GM12878 (cell line): ENCODE measurements at regions not wholly inside any gene's neighbourhood (a gene's known extent, or its start where the extent isn't known, plus 50 kb on each side); places are given as distances from the start of the nearest gene placed in this dataset.

Source experiments
- ATAC-seq: fragments of 200-7000 bp; cut with Tn5 transposase; 3 replicates; pipeline ENCODE4 v1.9.1; 2020; ENCODE audit warnings: mild to moderate bottlenecking, moderate library complexity
- BruUV-seq: library from RNA; stranded (reverse); fragments of 400-500 nt; replicated peaks from 2 replicates; lab custom pipeline; 2021; lab: Mats Ljungman, UMichigan
- CTCF ChIA-PET: fragments of 300-600 bp; sonication (Branson Sonifier 250); formaldehyde crosslinking; extraction: SDS; loops from one replicate; lab custom pipeline; 2021; ENCODE audit warnings: inconsistent platforms; lab: Yijun Ruan, JAX
- POLR2A ChIA-PET: fragments of 350-600 bp; formaldehyde crosslinking; extraction: SDS; loops from one replicate; lab custom pipeline; 2021; ENCODE audit warnings: inconsistent platforms; lab: Charles Lee
- RAD21 ChIA-PET: fragments of 300-600 bp; sonication (Branson Sonifier 250); formaldehyde crosslinking; loops from one replicate; lab custom pipeline; 2023; ENCODE audit warnings: antibody characterized with exemption; ENCODE audit not compliant: unreplicated experiment; lab: Charles Lee
- SMC1A ChIA-PET: fragments of 300-600 bp; sonication (Branson Sonifier 250); formaldehyde crosslinking; loops from one replicate; lab custom pipeline; 2023; ENCODE audit not compliant: unreplicated experiment, uncharacterized antibody; lab: Charles Lee
- DNase-seq: peaks from one replicate; pipeline ENCODE4 v3.0.0-alpha.2; 2011; ENCODE audit warnings: low read depth, low spot score
- FAIRE-seq: peaks from 3 replicates; lab custom pipeline; 2011; peaks lifted over from hg19 to GRCh38; lab: Jason Lieb, UNC
- H2AFZ ChIP-seq: 2 replicates; pipeline ENCODE4 v1.6.0; 2011; ENCODE audit warnings: low read depth, low read length, control low read depth; ENCODE audit not compliant: control insufficient read depth
- H3K27ac ChIP-seq: 2 replicates; pipeline ENCODE4 v1.5.1; 2011; ENCODE audit warnings: control low read depth; ENCODE audit not compliant: control insufficient read depth, insufficient read depth
- H3K27me3 ChIP-seq, 2 experiments: replicated peaks in 1 of 2; 2 replicates each; pipeline versions ENCODE4 v1.6.0 to v1.6.1; 2011; ENCODE audit warnings: low read length in 1 of 2; ENCODE audit not compliant: control insufficient read depth in 2 of 2, insufficient read depth in 2 of 2
- H3K36me3 ChIP-seq, 2 experiments: 2 replicates each; pipeline ENCODE4 v1.5.1; 2011; ENCODE audit warnings: low read length in 1 of 2; ENCODE audit not compliant: control insufficient read depth in 2 of 2, insufficient read depth in 2 of 2
- H3K4me1 ChIP-seq: 2 replicates; pipeline ENCODE4 v1.6.1; 2011; ENCODE audit warnings: mild to moderate bottlenecking, low read length, moderate library complexity, mixed read lengths; ENCODE audit not compliant: control insufficient read depth, insufficient read depth
- H3K4me2 ChIP-seq: 2 replicates; pipeline ENCODE4 v1.6.0; 2011; ENCODE audit warnings: control low read depth; ENCODE audit not compliant: control insufficient read depth, insufficient read depth
- H3K4me3 ChIP-seq: fragments of 200-600 bp; sonication (generic); 2 replicates; pipeline ENCODE4 v1.5.1; 2016
- H3K79me2 ChIP-seq: 2 replicates; pipeline ENCODE4 v1.6.0; 2011; ENCODE audit warnings: low read length; ENCODE audit not compliant: control insufficient read depth, insufficient read depth
- H3K9ac ChIP-seq: 2 replicates; pipeline ENCODE4 v1.8.0; 2011; ENCODE audit warnings: low read length, control low read depth, mixed read lengths; ENCODE audit not compliant: control insufficient read depth, insufficient read depth
- H3K9me3 ChIP-seq: replicated peaks from 3 replicates; pipeline ENCODE4 v1.5.1; 2011; ENCODE audit warnings: mild to moderate bottlenecking, low read length; ENCODE audit not compliant: control insufficient read depth, insufficient read depth
- H4K20me1 ChIP-seq: 2 replicates; pipeline ENCODE4 v1.6.0; 2011; ENCODE audit not compliant: control insufficient read depth, insufficient read depth
- CEBPB ChIP-seq, 2 experiments: fragments of 150-350 bp in 1 of 2; IDR thresholded peaks; 2 replicates each; pipeline ENCODE4 v1.6.1; 2012 to 2014; ENCODE audit warnings: low read depth in 2 of 2, low read length in 2 of 2, borderline replicate concordance in 1 of 2, inconsistent platforms in 1 of 2
- ELK1 ChIP-seq: IDR thresholded peaks from 2 replicates; pipeline ENCODE4 v1.6.1; 2012; ENCODE audit warnings: low read depth, low read length, improper control_type of control experiment
- ESRRA ChIP-seq: IDR thresholded peaks from 2 replicates; pipeline ENCODE4 v1.6.1; 2012; ENCODE audit warnings: mild to moderate bottlenecking, low read length, improper control_type of control experiment
- MTA2 ChIP-seq: fragments of 450-650 bp; IDR thresholded peaks from 2 replicates; pipeline ENCODE4 v1.6.1; 2016; ENCODE audit warnings: low read depth, mild to moderate bottlenecking, moderate library complexity
- MXI1 ChIP-seq: fragments of 150-350 bp; IDR thresholded peaks from 2 replicates; pipeline ENCODE4 v1.6.1; 2011; ENCODE audit warnings: low read depth, mild to moderate bottlenecking, inconsistent platforms, low read length, improper control_type of control experiment
- RAD21 ChIP-seq: IDR thresholded peaks from 2 replicates; pipeline ENCODE4 v1.6.1; 2011; ENCODE audit warnings: mild to moderate bottlenecking, low read depth, low read length, moderate library complexity; ENCODE audit not compliant: insufficient read depth
- RUNX3 ChIP-seq: IDR thresholded peaks from 2 replicates; pipeline ENCODE4 v1.6.1; 2012; ENCODE audit warnings: low read length, inconsistent platforms
- TCF12 ChIP-seq: IDR thresholded peaks from 2 replicates; pipeline ENCODE4 v1.6.1; 2011; ENCODE audit warnings: low read depth, mild to moderate bottlenecking, low read length
- ZBED1 ChIP-seq: IDR thresholded peaks from 2 replicates; pipeline ENCODE4 v1.6.1; 2016; ENCODE audit warnings: borderline replicate concordance
- WGBS: methylation state at CpG from one replicate; pipeline ENCODE4 v1.1.6; 2016; ENCODE audit warnings: low lambda C conversion rate; ENCODE audit not compliant: insufficient replicate concordance, insufficient coverage; ENCODE audit errors: missing lambda C conversion rate; 5-methylcytosine and 5-hydroxymethylcytosine counted together
- in situ Hi-C: fragments of 300-500 bp; cut with MboI; formaldehyde crosslinking; loops from 9 replicates; pipeline ENCODE4 v1.14.3; 2018; ENCODE audit warnings: mixed read lengths
- intact Hi-C: fragments of 100-400 bp; cut with micrococcal nuclease; formaldehyde crosslinking; loops from one replicate; pipeline ENCODE4 v1.14.2; 2022; ENCODE audit not compliant: unreplicated experiment
- TF ChIP-seq, protein P1 (sequence below): fragments of 450-650 bp; formaldehyde crosslinking; IDR thresholded peaks from 2 replicates; pipeline ENCODE4 v1.4.0; 2020; ENCODE audit warnings: mild to moderate bottlenecking, moderate library complexity
- TF ChIP-seq, protein P2 (sequence below): fragments of 450-650 bp; IDR thresholded peaks from 2 replicates; pipeline ENCODE4 v1.6.1; 2018; ENCODE audit warnings: mild to moderate bottlenecking, low read depth, moderate library complexity; ENCODE audit not compliant: partially characterized antibody

DNA sequence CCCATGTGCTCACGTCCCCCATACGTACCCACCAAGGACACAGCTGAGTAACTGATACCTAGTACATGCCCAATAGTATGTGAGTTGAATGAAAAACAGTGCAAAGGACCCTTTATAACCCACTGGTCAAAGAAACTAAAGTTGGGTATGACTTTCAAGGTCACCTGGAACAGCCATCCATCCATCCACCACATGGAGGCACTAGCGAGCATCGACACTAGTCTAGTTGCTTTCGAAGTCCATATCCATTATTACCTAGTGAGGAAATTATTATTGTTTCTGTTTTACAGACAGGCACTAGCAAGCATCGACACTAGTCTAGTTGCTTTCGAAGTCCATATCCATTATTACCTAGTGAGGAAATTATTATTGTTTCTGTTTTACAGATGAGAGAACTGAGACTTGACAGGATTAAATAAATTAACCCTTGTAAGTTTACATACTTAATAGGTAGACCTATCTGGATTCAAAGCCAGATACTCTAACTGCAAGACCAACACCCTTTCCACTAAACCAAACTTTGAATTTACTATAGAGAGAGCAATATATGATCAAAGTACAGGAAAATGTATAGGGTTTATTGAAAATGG, 233.7 kb downstream of the METTL4 start (continued):
- TF ChIP-seq, protein P1, sequence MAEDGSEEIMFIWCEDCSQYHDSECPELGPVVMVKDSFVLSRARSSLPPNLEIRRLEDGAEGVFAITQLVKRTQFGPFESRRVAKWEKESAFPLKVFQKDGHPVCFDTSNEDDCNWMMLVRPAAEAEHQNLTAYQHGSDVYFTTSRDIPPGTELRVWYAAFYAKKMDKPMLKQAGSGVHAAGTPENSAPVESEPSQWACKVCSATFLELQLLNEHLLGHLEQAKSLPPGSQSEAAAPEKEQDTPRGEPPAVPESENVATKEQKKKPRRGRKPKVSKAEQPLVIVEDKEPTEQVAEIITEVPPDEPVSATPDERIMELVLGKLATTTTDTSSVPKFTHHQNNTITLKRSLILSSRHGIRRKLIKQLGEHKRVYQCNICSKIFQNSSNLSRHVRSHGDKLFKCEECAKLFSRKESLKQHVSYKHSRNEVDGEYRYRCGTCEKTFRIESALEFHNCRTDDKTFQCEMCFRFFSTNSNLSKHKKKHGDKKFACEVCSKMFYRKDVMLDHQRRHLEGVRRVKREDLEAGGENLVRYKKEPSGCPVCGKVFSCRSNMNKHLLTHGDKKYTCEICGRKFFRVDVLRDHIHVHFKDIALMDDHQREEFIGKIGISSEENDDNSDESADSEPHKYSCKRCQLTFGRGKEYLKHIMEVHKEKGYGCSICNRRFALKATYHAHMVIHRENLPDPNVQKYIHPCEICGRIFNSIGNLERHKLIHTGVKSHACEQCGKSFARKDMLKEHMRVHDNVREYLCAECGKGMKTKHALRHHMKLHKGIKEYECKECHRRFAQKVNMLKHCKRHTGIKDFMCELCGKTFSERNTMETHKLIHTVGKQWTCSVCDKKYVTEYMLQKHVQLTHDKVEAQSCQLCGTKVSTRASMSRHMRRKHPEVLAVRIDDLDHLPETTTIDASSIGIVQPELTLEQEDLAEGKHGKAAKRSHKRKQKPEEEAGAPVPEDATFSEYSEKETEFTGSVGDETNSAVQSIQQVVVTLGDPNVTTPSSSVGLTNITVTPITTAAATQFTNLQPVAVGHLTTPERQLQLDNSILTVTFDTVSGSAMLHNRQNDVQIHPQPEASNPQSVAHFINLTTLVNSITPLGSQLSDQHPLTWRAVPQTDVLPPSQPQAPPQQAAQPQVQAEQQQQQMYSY (CRISPR knock-in tag), result no peak
- peak; percentile 50; the same call in 1 of the 2 replicates for TF ChIP-seq RAD21

DNA sequence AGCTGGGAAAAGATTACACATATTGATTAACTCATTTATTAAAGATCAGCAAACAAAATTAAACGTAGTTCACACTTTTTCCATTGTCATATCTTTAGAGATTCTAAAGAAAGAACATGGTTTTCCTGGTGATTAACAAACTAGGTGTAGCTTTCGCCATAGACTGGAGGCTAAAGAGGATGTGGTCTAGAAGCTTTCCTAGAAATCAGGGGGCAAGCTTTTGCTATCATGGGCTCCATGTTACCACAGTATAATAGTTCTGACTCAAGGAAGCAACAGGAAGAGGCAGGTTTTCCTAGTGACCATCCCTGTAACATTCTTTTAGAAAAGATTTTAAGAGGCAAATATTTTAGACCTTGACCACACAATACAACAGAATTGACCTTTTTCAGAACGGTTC, 232.7 kb downstream of the METTL4 start:
- 0% methylated on average over 3 of the region's 3 CpGs for WGBS
- ChIA-PET POLR2A (no interaction called here), CTCF (interaction anchor here (0.8 to 10.3 kb wide), 4 partner anchors 8 to 204 kb away, joined by 3 to 74 read pairs (median 3); no protein-coding TSS in a partner anchor), RAD21 (interaction anchor here (1.1 to 4.4 kb wide), 2 partner anchors 11 to 204 kb away, joined by 3 to 32 read pairs; no protein-coding TSS in a partner anchor), SMC1A (interaction anchor here (0.7 to 9.5 kb wide), 8 partner anchors 9 to 204 kb away, joined by 3 to 48 read pairs (median 4); no protein-coding TSS in a partner anchor)
- FAIRE-seq (no peak), DNase-seq (no peak), ATAC-seq (no peak)
- no peak overlapping the region for H3K9ac ChIP-seq
- no peak overlapping the region for H3K27ac ChIP-seq
- no peak overlapping the region for H3K4me3 ChIP-seq
- intact Hi-C loops (loop anchor here (5.0 to 10.0 kb wide), 2 partner anchors 134 to 234 kb away; no protein-coding TSS in a partner anchor), in situ Hi-C loops (no loop called here)
- H3K9me3 ChIP-seq, result no peaks in the 10 kb centered on the region
- H3K4me2 ChIP-seq, result no peak overlapping the region
- no peaks in the 10 kb centered on the region for H3K4me1 ChIP-seq
- TF ChIP-seq RUNX3 (no peak), ZBED1 (no peak), CEBPB (IDR thresholded peaks at IDR 0.05; ENCODE audit: borderline replicate concordance in 1 of 2, low read depth in 2 of 2, low read length in 2 of 2) (no peak), ELK1 (no peak), TCF12 (no peak), ESRRA (no peak), MXI1 (no peak), MTA2 (no peak)
- TF ChIP-seq, protein P2, sequence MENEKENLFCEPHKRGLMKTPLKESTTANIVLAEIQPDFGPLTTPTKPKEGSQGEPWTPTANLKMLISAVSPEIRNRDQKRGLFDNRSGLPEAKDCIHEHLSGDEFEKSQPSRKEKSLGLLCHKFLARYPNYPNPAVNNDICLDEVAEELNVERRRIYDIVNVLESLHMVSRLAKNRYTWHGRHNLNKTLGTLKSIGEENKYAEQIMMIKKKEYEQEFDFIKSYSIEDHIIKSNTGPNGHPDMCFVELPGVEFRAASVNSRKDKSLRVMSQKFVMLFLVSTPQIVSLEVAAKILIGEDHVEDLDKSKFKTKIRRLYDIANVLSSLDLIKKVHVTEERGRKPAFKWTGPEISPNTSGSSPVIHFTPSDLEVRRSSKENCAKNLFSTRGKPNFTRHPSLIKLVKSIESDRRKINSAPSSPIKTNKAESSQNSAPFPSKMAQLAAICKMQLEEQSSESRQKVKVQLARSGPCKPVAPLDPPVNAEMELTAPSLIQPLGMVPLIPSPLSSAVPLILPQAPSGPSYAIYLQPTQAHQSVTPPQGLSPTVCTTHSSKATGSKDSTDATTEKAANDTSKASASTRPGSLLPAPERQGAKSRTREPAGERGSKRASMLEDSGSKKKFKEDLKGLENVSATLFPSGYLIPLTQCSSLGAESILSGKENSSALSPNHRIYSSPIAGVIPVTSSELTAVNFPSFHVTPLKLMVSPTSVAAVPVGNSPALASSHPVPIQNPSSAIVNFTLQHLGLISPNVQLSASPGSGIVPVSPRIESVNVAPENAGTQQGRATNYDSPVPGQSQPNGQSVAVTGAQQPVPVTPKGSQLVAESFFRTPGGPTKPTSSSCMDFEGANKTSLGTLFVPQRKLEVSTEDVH, result no peak
- no TSS peak for BruUV-seq
- H4K20me1 ChIP-seq, result no peaks in the 10 kb centered on the region
- H3K36me3 ChIP-seq, result no peaks in the 10 kb centered on the region
- no peak overlapping the region for H2AFZ ChIP-seq
- H3K79me2 ChIP-seq, result no peaks in the 10 kb centered on the region
- H3K27me3 ChIP-seq, result no peaks in the 10 kb centered on the region
